ENCODE measurements at regions not wholly inside any gene's neighbourhood (a gene's known extent, or its start where the extent isn't known, plus 50 kb on each side); places are given as distances from the start of the nearest gene placed in this dataset.
"Not testable (repeated sequence)": the region's sequence is repeated elsewhere in the genome, so short reads cannot be mapped to it uniquely, and the experiment has no call there.

GRCh38 chr20:53693262-53693871 lies 99.7 kb upstream of the ZNF217 start:
- no peak for DNase-seq (ENCODE audit: low spot score)

DNA sequence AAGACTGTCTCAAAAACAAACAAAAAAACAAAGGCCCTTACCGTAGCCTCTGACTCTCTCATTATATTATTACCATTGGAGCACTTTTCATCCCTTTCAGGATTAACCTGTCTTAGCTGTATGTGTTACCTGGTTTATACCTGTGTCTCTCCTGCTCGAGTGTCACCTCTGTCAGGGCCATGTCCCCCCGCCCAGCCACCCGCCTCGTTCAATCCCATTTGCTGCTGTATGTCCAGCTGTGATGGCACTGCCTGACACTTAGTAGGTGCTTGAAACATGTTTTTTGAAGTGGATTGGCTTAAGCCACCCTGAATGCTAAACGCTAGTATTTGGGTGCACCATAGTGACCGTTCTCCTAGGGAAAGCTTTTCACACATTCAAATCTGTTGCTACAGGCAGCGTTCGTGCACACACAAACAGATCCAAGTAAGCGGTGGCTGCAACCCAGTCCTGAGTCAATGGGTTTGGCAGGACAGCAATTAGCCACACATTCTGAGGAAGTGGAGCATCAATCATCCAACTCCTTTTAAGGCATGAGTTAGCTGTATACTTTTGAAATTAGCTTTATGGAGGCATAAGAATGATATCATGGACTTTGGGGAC lies 98.9 kb upstream of the ZNF217 start:
- DNase-seq (ENCODE audit: low spot score) = no peak

DNA sequence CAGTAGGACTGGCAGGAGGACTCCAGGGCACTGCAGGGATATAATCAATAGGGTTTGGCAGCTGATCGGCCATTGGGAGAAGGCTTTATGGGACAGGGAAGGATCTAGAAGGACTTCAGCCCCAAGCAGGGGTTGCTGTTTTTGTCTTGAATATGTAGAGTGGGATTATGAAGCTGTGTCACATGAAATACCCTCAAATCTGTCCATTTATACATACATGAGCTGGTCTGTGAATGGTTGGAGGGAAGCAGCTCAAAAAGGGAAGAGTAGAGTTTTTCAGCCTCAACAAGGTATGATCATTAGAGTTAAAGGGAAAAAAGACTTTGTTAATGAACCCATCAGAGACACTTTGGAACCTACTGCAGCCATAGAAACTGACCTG lies 98.2 kb upstream of the ZNF217 start:
- no peak for DNase-seq (ENCODE audit: low spot score)

DNA sequence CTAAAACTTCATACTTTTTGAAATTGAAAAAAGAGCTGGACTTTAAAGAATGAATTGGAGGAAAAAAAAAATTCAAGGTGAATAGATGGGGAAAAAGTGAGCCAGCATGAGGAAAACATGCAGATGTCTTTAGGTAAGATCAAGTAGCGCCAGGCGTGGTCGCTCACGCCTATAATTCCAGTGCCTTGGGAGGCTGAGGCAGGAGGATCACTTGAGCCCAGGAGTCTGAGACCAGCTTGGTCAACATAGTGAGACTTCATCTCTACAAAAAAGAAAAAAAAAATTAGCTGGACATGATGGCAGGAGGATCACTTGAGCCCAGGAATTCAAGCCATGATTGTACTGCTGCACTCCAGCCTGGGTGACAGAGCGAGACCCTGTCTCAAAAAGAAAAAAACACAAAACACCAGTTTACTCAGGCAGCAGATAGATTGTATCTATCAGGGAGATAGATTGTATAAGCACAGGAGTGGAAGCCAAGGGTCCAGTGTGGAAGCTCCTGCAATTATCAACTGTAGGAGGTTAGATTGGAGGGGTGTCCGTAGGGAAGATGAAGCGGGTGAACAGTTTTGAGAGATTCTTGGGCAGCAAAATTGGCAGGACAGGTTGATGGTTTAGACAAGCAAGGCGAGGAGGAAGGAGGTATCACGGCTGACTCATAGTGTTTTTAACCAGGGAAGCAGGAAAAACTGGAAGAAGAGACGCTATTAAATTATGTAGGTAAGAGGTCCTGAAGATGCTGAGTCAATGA lies 97.6 kb upstream of the ZNF217 start:
- DNase-seq (ENCODE audit: low spot score) = no peak

DNA sequence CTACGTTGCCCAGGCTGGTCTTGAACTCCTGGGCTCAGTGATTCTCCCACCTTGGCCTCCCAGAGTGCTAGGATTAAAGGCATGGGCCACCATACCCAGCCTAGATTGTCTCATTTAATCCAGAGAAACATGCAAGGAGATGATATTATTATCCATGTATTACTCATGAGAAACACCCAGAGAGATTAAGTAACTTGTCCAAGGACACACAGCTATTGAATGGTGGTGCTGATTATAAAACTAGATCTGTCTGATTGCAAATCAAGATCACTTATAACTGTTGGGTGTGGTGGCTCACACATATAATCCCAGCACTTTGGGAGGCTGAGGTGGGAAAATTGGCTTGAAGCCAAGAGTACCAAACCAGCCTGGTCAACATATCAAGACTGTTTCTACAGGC lies 94.4 kb upstream of the ZNF217 start:
- no peak for DNase-seq (ENCODE audit: low spot score)

DNA sequence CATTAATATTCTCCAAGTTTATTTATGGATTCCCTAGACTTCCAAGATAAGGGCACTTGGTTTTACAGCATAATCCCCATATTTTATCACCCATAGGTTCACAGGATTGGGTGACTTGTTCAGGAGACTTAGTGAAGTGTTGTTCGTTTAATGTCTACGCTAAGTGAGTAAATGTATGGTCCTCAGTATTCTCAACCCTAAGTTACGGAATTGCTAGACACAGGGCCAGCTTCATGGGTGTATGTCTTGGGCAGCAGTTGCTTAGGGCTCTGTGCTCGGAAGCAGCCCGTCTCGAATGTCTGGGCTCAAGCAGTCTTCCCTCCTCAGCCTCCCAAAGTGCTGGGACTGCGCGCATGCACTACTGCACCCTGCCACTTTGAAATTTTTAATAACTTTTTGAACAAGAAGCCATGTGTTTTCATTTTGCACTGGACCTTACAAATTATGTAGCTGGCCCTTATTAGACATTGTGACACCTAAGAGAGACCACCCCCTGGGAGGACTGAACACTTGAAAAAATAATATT lies 91.5 kb upstream of the ZNF217 start:
- DNase-seq (ENCODE audit: low spot score) = no peak

DNA sequence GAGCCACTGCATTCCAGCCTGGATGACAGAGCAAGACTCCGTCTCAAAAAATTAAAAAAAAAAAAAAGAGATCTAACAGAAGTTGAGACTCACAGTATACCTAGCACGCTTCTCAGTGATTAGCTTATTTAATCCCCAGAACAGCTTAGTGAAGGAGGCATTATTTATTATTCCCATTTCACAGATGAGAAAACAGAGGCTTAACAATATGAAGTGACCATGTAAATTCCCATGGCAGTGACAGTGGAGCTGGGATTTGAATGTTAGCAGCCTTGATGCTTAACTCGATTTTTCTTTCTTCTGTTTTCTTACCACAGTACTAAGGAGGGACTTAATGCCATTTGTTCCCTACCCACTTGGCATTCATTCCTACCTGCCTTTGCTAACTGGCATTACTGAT lies 89.9 kb upstream of the ZNF217 start:
- DNase-seq (ENCODE audit: low spot score) = no peak

GRCh38 chr20:53681352-53682212 lies 87.9 kb upstream of the ZNF217 start:
- no peak for DNase-seq (ENCODE audit: low spot score)

DNA sequence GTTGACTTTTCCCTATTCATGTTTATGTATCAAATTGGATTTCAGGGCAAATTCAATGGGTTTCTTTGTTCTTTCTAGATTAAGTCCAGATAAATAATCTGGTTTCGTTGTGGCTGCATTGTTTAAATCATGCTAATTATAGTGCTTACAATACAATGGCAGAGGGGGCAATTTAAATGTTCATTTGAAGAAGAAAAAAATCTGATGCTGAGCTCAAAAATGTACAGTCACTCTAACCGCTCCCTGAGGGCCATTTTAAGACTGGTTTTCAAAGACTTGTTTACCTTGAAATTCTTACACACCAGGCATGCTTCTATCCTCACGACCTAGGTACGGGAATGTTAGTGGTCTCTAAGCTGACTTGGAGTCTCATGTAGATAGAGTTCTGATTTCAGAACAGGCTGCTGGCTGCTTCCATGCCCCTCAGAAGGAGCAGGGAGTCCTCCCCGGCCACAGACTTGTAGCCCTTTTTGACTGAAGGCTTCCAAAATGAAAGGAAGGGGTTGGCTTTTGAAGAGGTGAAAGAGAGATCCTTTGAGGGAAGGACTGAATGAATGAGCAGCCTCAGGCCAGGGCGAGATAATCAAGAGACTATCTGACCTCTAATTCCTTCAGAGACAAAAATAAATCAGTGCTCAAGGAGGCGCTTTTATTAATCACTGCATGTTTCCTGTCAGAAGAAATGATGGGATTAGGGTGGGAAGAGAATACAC lies 86.1 kb upstream of the ZNF217 start:
- DNase-seq (ENCODE audit: low spot score) = no peak

DNA sequence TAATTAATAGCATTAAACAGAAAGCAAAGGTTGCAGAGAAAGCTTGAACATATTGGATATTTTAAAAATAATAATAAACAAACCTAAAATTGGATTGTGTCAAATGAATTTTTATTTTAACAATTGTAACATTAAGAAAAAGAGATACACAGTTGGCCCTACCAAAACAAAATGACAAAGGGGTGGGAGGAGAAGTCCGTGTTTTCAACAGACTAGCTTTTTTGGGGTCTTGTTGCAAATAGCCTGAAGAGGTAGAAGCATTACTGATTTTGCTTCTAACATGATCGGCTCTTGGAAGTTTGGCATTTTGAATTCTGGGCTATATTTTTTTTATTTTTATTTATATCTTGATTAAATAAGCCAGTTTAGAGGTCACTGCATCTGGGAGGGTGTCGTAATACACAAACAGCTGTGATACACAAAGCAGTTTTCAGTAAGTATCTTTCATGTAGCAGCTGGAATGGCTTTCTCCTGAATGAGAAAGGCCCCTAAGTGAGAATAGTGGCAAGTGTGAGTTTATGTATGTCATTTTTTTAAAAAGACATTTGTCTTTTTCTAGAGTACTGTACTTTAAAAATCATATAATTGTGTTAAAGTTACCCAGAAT lies 85.5 kb upstream of the ZNF217 start:
- no peak for DNase-seq (ENCODE audit: low spot score)

DNA sequence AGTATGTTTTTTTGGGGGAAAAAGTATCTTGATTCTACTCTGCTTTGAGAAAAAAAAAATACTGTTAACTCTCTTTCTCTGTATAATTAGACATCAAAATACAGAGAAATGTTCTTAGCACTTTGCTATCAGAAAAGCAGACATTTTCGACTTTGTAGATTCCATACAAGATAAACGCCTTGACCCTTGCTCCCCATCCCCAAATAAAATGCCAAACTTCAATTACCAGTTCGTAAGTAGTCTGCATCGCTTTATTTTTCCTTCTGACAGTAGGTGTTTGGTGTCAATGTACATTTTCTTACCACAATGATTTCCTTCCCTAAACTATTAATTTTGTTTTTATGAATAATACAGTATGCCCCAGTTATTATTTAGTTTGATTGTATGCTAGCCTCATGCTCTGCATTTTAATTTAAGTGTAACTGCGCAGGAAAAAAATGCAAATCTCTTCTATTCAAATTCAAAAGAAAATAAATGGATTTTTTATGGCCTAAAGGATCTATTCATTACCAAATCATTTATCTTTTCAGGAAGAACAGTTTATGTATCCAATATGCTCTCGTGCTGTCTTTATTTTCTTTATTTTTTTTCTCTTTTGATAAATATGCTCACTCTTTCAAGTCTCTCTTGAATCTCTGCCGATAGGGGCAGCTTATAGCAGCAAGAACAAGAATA lies 84.8 kb upstream of the ZNF217 start:
- DNase-seq (ENCODE audit: low spot score) = no peak

GRCh38 chr20:53677447-53678314 lies 84.0 kb upstream of the ZNF217 start:
- no peak for DNase-seq (ENCODE audit: low spot score)

- no peak for DNase-seq (ENCODE audit: low spot score)
Observed at GRCh38 chr20:53676987-53677386, 83.3 kb upstream of the ZNF217 start.

- no peak for DNase-seq (ENCODE audit: low spot score)
Observed at GRCh38 chr20:53676519-53676822, 82.8 kb upstream of the ZNF217 start.

GRCh38 chr20:53672484-53673129 lies 79.0 kb upstream of the ZNF217 start:
- DNase-seq (ENCODE audit: low spot score) = peak; percentile 90

GRCh38 chr20:53671370-53671769 lies 77.7 kb upstream of the ZNF217 start:
- no peak for DNase-seq (ENCODE audit: low spot score)

GRCh38 chr20:53669517-53670313 lies 76.1 kb upstream of the ZNF217 start:
- DNase-seq (ENCODE audit: low spot score) = not testable (repeated sequence)

- DNase-seq (ENCODE audit: low spot score) = no peak
Observed at GRCh38 chr20:53668992-53669391, 75.4 kb upstream of the ZNF217 start.

DNA sequence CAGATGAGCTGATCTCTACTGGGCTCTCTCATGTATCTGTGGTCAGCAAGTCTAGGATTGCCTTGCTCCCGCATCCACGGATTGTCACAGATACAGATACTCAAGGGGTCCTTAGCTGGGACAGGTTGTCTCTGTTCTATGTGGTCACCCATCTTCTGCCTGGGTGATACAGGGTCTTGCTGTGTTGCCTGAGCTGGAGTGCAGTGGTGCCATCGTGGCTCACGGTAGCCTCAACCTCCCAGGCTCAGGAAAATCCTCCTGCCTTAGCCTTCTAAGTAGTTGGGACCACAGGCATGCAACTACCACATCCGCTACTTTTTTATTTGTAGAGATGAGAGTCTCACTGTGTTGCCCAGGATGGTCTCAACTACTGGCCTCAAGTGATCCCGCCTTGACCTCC lies 72.5 kb upstream of the ZNF217 start:
- DNase-seq (ENCODE audit: low spot score) = no peak

Data from COLO829 (cell line).